GM19239 (cell line): ENCODE measurements at regions not wholly inside any gene's neighbourhood (a gene's known extent, or its start where the extent isn't known, plus 50 kb on each side); places are given as distances from the start of the nearest gene placed in this dataset.
A peak's percentile ranks its signal among the peaks of the same experiment; 100 is the strongest.
"Not testable (repeated sequence)": the region's sequence is repeated elsewhere in the genome, so short reads cannot be mapped to it uniquely, and the experiment has no call there.

Experiments
- DNase-seq: peaks from one replicate; pipeline ENCODE4 v3.0.0; 2011; ENCODE audit warnings: low spot score; ENCODE audit not compliant: insufficient read length
- FAIRE-seq: peaks from 2 replicates; lab custom pipeline; 2011; peaks lifted over from hg19 to GRCh38; lab: Jason Lieb, UNC

GRCh38 chr6:43897571-43898302 is 127.7 kb downstream of the VEGFA start:
- DNase-seq (no peak), FAIRE-seq (no peak)

- DNase-seq (no peak), FAIRE-seq (no peak)
These were observed 126.6 kb downstream of the VEGFA start for GRCh38 chr6:43896329-43897255.

- no peak for FAIRE-seq
- no peak for DNase-seq
These were observed 125.8 kb downstream of the VEGFA start for GRCh38 chr6:43895656-43896328.

- FAIRE-seq: no peak
- DNase-seq: no peak
These were observed 123.1 kb downstream of the VEGFA start for GRCh38 chr6:43893073-43893472.

GRCh38 chr6:43891072-43891870 is 121.3 kb downstream of the VEGFA start:
- FAIRE-seq: no peak
- no peak for DNase-seq

GRCh38 chr6:43890197-43891062 is 120.4 kb downstream of the VEGFA start:
- no peak for DNase-seq
- no peak for FAIRE-seq

- FAIRE-seq (no peak), DNase-seq (no peak)
These were observed 118.1 kb downstream of the VEGFA start for GRCh38 chr6:43887906-43888683.

GRCh38 chr6:43887340-43887858 is 117.4 kb downstream of the VEGFA start:
- no peak for DNase-seq
- FAIRE-seq: no peak

- FAIRE-seq (no peak), DNase-seq (no peak)
These were observed 116.8 kb downstream of the VEGFA start for GRCh38 chr6:43886717-43887339.

GRCh38 chr6:43886067-43886461 is 116.1 kb downstream of the VEGFA start:
- FAIRE-seq (no peak), DNase-seq (no peak)

- FAIRE-seq: no peak
- no peak for DNase-seq
These were observed 115.5 kb downstream of the VEGFA start for GRCh38 chr6:43885399-43886066.

- DNase-seq: no peak
- no peak for FAIRE-seq
These were observed 114.6 kb downstream of the VEGFA start for GRCh38 chr6:43884652-43885022.

- FAIRE-seq (no peak), DNase-seq (peak; percentile 34)
These were observed 114.0 kb downstream of the VEGFA start for GRCh38 chr6:43883847-43884651.

GRCh38 chr6:43882690-43883448 is 112.9 kb downstream of the VEGFA start:
- DNase-seq, FAIRE-seq: not testable (repeated sequence)

GRCh38 chr6:43880236-43881137 is 110.5 kb downstream of the VEGFA start:
- DNase-seq (no peak), FAIRE-seq (no peak)
